HepG2 (cell line): ENCODE measurements at regions not wholly inside any gene's neighbourhood (a gene's known extent, or its start where the extent isn't known, plus 50 kb on each side); places are given as distances from the start of the nearest gene placed in this dataset.

ENCODE experiments used
- KLF16 ChIP-seq, 2 experiments: sonication (generic) in 1 of 2; formaldehyde crosslinking in 1 of 2; IDR thresholded peaks; 2 replicates each; pipeline versions ENCODE4 v1.6.1 to v1.8.0; 2016 to 2023; ENCODE audit warnings: missing genetic modification reagents in 2 of 2, missing compliant biosample characterization in 1 of 2
- RAD21 ChIP-seq: fragments of 450-650 bp; formaldehyde crosslinking; IDR thresholded peaks from 2 replicates; pipeline ENCODE4 v1.5.0; 2020; ENCODE audit warnings: mild to moderate bottlenecking
- RBAK ChIP-seq: sonication (generic); formaldehyde crosslinking; IDR thresholded peaks from 2 replicates; pipeline ENCODE4 v1.5.1; 2020; ENCODE audit warnings: mild to moderate bottlenecking, missing genetic modification reagents
- REST ChIP-seq, 2 experiments: IDR thresholded peaks; 2 replicates each; pipeline ENCODE4 v1.6.1; 2011 to 2012; ENCODE audit warnings: low read length in 2 of 2, borderline replicate concordance in 1 of 2, low read depth in 1 of 2, mild to moderate bottlenecking in 1 of 2, moderate library complexity in 1 of 2
- ZBTB7A ChIP-seq: sonication (generic); formaldehyde crosslinking; IDR thresholded peaks from 2 replicates; pipeline ENCODE4 v1.8.0; 2022; ENCODE audit warnings: mild to moderate bottlenecking, missing genetic modification reagents
- ZFP91 ChIP-seq: sonication (generic); formaldehyde crosslinking; IDR thresholded peaks from 2 replicates; pipeline ENCODE4 v1.9.0; 2022; ENCODE audit warnings: missing genetic modification reagents, mild to moderate bottlenecking, borderline replicate concordance
- ZMYM2 ChIP-seq: sonication (generic); formaldehyde crosslinking; IDR thresholded peaks from 2 replicates; pipeline ENCODE4 v1.8.0; 2022; ENCODE audit warnings: mild to moderate bottlenecking, missing genetic modification reagents
- ZNF3 ChIP-seq: IDR thresholded peaks from 2 replicates; pipeline ENCODE4 v1.7.0; 2017; ENCODE audit warnings: inconsistent platforms
- ZNF597 ChIP-seq: sonication (generic); formaldehyde crosslinking; IDR thresholded peaks from 2 replicates; pipeline ENCODE4 v1.5.0; 2020; ENCODE audit warnings: missing genetic modification reagents
- TF ChIP-seq, protein P1 (sequence below): sonication (generic); formaldehyde crosslinking; IDR thresholded peaks from 2 replicates; pipeline ENCODE4 v1.5.0; 2020; ENCODE audit warnings: mild to moderate bottlenecking, missing genetic modification reagents, moderate library complexity

- TF ChIP-seq ZNF597 (CRISPR knock-in tag) (no peak), ZFP91 (CRISPR knock-in tag) (no peak), KLF16 (CRISPR knock-in tag; IDR thresholded peaks at IDR 0.05) (no peak), RAD21 (CRISPR knock-in tag) (no peak), ZBTB7A (CRISPR knock-in tag) (no peak), ZMYM2 (CRISPR knock-in tag) (no peak), RBAK (CRISPR knock-in tag) (no peak), REST (IDR thresholded peaks at IDR 0.05; ENCODE audit: borderline replicate concordance in 1 of 2, low read depth in 1 of 2, low read length in 2 of 2) (no peak), ZNF3 (CRISPR knock-in tag) (no peak)
- TF ChIP-seq, protein P1, sequence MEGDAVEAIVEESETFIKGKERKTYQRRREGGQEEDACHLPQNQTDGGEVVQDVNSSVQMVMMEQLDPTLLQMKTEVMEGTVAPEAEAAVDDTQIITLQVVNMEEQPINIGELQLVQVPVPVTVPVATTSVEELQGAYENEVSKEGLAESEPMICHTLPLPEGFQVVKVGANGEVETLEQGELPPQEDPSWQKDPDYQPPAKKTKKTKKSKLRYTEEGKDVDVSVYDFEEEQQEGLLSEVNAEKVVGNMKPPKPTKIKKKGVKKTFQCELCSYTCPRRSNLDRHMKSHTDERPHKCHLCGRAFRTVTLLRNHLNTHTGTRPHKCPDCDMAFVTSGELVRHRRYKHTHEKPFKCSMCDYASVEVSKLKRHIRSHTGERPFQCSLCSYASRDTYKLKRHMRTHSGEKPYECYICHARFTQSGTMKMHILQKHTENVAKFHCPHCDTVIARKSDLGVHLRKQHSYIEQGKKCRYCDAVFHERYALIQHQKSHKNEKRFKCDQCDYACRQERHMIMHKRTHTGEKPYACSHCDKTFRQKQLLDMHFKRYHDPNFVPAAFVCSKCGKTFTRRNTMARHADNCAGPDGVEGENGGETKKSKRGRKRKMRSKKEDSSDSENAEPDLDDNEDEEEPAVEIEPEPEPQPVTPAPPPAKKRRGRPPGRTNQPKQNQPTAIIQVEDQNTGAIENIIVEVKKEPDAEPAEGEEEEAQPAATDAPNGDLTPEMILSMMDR (CRISPR knock-in tag) = no peak
Observed at GRCh38 chr3:112742934-112743333, 102.0 kb upstream of the CCDC80 start.
